ENCODE measurements at regions not wholly inside any gene's neighbourhood (a gene's known extent, or its start where the extent isn't known, plus 50 kb on each side); places are given as distances from the start of the nearest gene placed in this dataset.

GRCh38 chr4:178037459-178038214, 595.4 kb upstream of the AGA start:
- DNase-seq (ENCODE audit: low spot score) = no peak

- DNase-seq (ENCODE audit: low spot score) = no peak
Observed at GRCh38 chr4:178056996-178057395, 614.8 kb upstream of the AGA start.

GRCh38 chr4:178063568-178063967, 621.3 kb upstream of the AGA start:
- DNase-seq (ENCODE audit: low spot score) = no peak

- DNase-seq (ENCODE audit: low spot score) = no peak
Observed at GRCh38 chr4:178066338-178066941, 624.2 kb upstream of the AGA start.

- DNase-seq (ENCODE audit: low spot score) = no peak
Observed at GRCh38 chr4:178068136-178068535, 625.9 kb upstream of the AGA start.

GRCh38 chr4:178070163-178070562, 627.9 kb upstream of the AGA start:
- no peak for DNase-seq (ENCODE audit: low spot score)

DNA sequence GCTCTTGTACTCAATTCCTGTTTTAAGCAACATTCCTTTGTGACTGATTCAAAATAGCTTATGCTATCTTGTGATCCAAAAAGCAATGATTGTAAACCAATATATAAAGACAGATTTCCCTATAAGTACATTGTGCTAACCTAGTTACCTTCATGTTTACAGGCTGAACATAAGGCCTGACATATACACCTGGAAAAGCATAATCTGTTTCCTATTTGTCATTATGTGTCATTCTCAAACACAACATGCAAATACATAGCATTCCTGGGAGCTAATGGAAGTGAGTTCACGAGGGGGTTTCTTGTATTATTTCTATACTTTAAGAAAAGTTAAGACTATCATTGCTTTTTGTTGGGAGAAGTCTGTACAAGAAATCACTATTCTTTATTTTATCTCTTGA, 638.1 kb upstream of the AGA start:
- no peak for DNase-seq (ENCODE audit: low spot score)

DNA sequence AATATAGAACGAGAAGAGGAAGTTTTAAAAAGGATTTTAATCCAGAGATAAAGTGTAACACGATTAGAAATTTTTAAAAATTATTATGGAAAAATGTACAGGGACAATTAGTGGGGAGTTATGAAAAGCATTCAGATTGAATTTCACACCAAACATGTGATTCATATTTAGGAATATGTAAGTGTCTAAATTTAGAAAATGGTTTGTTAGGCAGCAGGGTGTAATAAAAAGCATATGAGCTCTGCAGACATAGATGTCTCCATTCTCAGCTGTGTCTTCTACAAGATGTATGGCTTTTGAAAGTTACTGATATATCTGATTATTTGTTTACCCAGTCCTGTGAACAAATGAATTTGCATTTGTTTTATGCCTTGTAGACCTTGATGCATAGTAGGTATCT, 638.9 kb upstream of the AGA start:
- no peak for DNase-seq (ENCODE audit: low spot score)

GRCh38 chr4:178081896-178082295, 639.7 kb upstream of the AGA start:
- DNase-seq (ENCODE audit: low spot score) = no peak

- DNase-seq (ENCODE audit: low spot score) = no peak
Observed at GRCh38 chr4:178082906-178083305, 640.7 kb upstream of the AGA start.

- no peak for DNase-seq (ENCODE audit: low spot score)
Observed at GRCh38 chr4:178083968-178084367, 641.7 kb upstream of the AGA start.

- DNase-seq (ENCODE audit: low spot score) = no peak
Observed at GRCh38 chr4:178086320-178086719, 644.1 kb upstream of the AGA start.

DNA sequence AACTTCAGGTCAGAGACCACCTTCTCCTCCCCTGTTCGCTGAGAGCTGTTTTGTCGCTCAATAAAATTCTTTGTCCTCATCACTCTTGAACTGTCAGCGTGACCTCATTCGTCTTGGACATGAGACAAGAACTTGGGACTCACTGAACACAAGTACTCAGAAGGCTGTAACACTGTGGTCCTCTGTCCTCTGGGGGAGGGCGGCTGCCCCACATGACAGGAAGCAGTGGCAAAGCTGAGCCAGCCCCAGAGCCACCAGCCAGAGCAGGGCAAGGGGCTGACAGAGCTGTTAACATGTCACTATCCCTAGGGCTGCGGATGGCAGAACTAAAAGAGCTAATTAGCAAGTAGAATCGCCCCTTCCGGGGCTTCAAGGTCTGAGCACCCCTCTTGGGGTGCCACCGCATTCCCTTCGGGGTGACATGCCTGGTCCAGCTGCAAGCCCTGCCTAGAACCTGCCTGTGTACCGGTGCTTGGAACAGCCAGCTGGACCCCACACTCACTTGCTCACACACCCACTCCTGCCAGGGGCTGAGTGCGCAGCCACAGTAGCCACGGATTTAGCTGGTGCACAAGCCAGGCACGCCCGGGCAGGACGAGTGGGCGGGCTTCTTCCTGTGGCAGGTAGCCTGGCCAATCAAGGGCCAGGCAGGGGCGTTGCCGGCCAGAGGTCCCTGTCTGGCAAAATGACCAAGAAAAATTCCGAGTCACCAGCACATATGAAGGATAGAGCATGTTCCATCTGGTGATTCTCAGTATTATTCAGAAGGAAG, 648.6 kb upstream of the AGA start:
- no peak for DNase-seq (ENCODE audit: low spot score)

- no peak for DNase-seq (ENCODE audit: low spot score)
Observed at GRCh38 chr4:178102139-178102538, 659.9 kb upstream of the AGA start.

- no peak for DNase-seq (ENCODE audit: low spot score)
Observed at GRCh38 chr4:178105242-178105641, 663.0 kb upstream of the AGA start.

DNA sequence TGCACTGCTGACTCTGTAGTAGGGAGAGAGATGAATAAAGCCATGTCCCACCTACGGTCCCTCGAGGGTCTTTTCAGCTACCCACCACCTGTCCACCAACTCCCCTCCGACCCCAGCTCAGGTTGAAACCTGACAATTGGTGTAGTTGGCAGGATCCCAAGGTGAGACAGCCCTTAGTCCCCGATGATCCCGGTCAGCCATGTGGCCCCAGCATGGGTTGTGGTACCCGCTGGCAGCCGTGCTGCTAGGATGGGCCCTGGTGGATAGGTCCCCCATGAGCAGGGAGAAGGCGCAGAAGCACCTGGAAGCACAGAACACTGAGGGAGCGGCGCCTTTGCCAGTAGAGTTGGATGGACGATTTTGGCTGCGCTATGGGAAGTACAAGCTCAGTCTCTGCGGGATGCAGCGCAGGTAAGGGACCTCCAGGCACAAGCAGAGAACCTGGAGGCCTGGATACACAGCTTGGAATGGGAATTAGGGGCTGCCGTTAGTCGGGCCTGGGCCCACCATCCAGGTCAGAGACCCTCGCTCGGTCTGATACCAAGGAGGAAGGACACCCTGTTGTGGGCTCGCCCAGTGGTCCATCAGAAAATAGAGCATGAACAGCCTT, 694.6 kb upstream of the AGA start:
- no peak for DNase-seq (ENCODE audit: low spot score)

GRCh38 chr4:178137732-178138471, 695.7 kb upstream of the AGA start:
- no peak for DNase-seq (ENCODE audit: low spot score)

DNA sequence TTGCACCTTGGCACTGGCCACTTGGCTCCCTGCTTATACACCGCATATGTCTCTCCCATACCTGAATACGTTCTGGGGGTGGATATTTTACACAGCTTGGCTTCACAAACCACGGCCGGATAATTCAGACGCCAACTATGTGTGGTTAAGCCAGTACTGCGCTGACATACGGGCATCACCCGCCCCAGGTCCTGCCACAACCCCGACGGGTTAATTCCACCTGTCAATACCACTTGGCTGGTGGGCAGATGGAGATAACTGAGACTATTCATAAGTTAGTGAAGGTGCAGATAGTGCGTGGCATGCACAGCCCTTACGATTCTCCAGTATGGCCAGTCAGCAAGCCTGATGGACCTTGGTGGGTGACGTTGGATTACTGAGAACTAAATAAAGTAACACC, 696.3 kb upstream of the AGA start:
- DNase-seq (ENCODE audit: low spot score) = no peak

GRCh38 chr4:178140326-178140915, 698.2 kb upstream of the AGA start:
- no peak for DNase-seq (ENCODE audit: low spot score)

- no peak for DNase-seq (ENCODE audit: low spot score)
Observed at GRCh38 chr4:178142724-178143123, 700.5 kb upstream of the AGA start.

- DNase-seq (ENCODE audit: low spot score) = no peak
Observed at GRCh38 chr4:178148106-178148505, 705.9 kb upstream of the AGA start.
